ENCODE measurements at regions not wholly inside any gene's neighbourhood (a gene's known extent, or its start where the extent isn't known, plus 50 kb on each side); places are given as distances from the start of the nearest gene placed in this dataset.

- TF ChIP-seq CTCF (IDR thresholded peaks at IDR 0.05; ENCODE audit: poor library complexity, severe bottlenecking) (no peak), EP300 (conservative IDR thresholded peaks at IDR 0.05; ENCODE audit: poor library complexity, severe bottlenecking) (no peak), EZH2 (IDR thresholded peaks at IDR 0.05; ENCODE audit: borderline replicate concordance, insufficient read depth, low read length, poor library complexity, severe bottlenecking) (no peak)
Observed at GRCh38 chr6:141580131-141580530, 552.6 kb upstream of the GJE1 start.

Data from neural cell (in vitro differentiated cells).